ENCODE measurements at regions not wholly inside any gene's neighbourhood (a gene's known extent, or its start where the extent isn't known, plus 50 kb on each side); places are given as distances from the start of the nearest gene placed in this dataset.

DNA sequence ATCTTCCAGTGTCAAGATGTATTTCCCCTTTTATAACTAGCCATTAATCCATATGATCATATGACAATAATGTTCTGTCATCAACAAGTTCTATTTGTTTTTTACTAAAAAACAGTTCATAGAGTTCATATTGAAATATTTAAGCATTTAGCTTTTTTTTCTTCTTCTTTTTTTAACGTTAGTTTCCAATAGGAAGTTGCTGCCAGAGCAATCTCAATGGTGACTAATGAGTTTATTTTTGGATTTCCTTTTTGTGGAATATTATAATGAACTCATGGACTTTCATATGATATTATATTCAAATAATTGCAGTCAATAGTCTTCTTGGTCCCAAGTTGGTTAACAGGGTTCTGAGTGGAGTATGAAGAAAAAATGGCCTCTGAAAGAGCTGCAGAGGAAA is 343.3 kb downstream of the BCKDHB start:
- no peaks in the 10 kb centered on the region for H3K36me3 ChIP-seq
- no peaks in the 10 kb centered on the region for H3K9me3 ChIP-seq
- no peak overlapping the region for H3K4me3 ChIP-seq
- no peak overlapping the region for H3K27ac ChIP-seq
- H3K4me1 ChIP-seq = no peaks in the 10 kb centered on the region
- intact Hi-C loops (cut with DNase I; ENCODE audit: low total_unique reads) = no loop called here
- TF ChIP-seq, protein P1, sequence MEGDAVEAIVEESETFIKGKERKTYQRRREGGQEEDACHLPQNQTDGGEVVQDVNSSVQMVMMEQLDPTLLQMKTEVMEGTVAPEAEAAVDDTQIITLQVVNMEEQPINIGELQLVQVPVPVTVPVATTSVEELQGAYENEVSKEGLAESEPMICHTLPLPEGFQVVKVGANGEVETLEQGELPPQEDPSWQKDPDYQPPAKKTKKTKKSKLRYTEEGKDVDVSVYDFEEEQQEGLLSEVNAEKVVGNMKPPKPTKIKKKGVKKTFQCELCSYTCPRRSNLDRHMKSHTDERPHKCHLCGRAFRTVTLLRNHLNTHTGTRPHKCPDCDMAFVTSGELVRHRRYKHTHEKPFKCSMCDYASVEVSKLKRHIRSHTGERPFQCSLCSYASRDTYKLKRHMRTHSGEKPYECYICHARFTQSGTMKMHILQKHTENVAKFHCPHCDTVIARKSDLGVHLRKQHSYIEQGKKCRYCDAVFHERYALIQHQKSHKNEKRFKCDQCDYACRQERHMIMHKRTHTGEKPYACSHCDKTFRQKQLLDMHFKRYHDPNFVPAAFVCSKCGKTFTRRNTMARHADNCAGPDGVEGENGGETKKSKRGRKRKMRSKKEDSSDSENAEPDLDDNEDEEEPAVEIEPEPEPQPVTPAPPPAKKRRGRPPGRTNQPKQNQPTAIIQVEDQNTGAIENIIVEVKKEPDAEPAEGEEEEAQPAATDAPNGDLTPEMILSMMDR (IDR thresholded peaks at IDR 0.05 in 4 of 5, conservative IDR thresholded peaks at IDR 0.05 in 1 of 5) = no peak
- no peak for TF ChIP-seq POLR2A (IDR thresholded peaks at IDR 0.05)
- DNase-seq (no peak), ATAC-seq (no peak)
- no peaks in the 10 kb centered on the region for H3K27me3 ChIP-seq
- in situ Hi-C loops (cut with MboI; ENCODE audit: low sequenced_read_pairs in 4 of 4) = no loop called here

DNA sequence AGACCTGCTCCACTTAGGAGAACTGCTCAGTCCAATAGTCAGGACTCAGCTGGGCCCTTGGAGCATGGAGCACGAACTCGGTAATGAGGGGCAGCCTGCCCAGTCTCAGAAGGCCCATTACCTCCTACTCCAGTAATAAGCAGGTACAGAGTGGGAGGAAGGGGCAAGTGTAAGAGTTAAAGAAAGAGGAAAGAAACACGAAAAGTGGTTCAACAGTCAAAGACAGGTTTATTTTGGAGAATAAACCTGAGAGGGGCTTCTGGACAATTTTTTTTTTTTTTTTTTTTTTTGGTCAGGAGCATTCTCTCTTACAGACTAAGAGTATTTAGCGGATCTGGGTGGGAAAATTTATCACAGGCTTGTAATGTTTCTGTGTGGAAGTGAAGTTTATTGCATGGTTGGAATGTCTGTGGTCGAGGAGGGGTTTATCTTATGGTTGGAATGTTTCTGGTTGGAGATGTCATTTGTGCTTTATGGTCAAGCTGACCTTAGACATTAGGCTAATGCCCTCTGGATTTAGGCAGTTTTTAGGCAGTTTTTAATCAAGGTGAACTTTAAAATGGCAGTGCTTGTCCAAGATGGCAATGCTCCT is 340.1 kb downstream of the BCKDHB start:
- no peak for ATAC-seq
- no peaks in the 10 kb centered on the region for H3K36me3 ChIP-seq
- in situ Hi-C loops (cut with MboI; ENCODE audit: low sequenced_read_pairs in 4 of 4) = no loop called here

DNA sequence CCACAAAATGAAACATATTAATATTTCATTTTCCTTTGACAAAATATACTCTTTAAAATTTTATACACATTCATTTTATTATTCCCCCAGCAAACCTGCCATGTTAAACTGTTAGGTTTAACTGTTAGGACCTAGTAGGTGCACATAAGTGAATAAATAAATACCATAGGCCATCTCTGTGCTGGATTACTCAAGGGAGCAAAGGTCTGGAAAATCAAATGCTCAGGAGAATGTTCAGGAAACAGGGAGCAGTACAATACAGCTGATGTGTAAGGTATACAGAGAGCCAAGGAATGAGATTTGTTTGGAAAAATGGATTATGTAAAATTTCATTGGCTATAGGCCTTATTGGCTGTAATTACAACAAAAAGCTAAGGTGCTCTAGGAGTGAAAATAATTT is 339.3 kb downstream of the BCKDHB start:
- no peak for ATAC-seq
- no peaks in the 10 kb centered on the region for H3K27me3 ChIP-seq
- H3K4me1 ChIP-seq = no peaks in the 10 kb centered on the region
- no peak for DNase-seq
- intact Hi-C loops (cut with DNase I; ENCODE audit: low total_unique reads) (no loop called here), in situ Hi-C loops (cut with MboI; ENCODE audit: low sequenced_read_pairs in 4 of 4) (no loop called here)
- H3K36me3 ChIP-seq = no peaks in the 10 kb centered on the region
- no peak for TF ChIP-seq POLR2A (IDR thresholded peaks at IDR 0.05)
- TF ChIP-seq, protein P1 (IDR thresholded peaks at IDR 0.05 in 4 of 5, conservative IDR thresholded peaks at IDR 0.05 in 1 of 5) = no peak
- no peak overlapping the region for H3K4me3 ChIP-seq
- no peak overlapping the region for H3K27ac ChIP-seq
- H3K9me3 ChIP-seq = no peaks in the 10 kb centered on the region

More for the DNA sequence above, 340.1 kb downstream of the BCKDHB start:
- no peak overlapping the region for H3K4me3 ChIP-seq
- no peaks in the 10 kb centered on the region for H3K4me1 ChIP-seq
- intact Hi-C loops (cut with DNase I; ENCODE audit: low total_unique reads) = no loop called here
- no peak overlapping the region for H3K27ac ChIP-seq
- TF ChIP-seq POLR2A (IDR thresholded peaks at IDR 0.05) = no peak
- TF ChIP-seq, protein P1 (IDR thresholded peaks at IDR 0.05 in 4 of 5, conservative IDR thresholded peaks at IDR 0.05 in 1 of 5) = no peak
- H3K9me3 ChIP-seq = no peaks in the 10 kb centered on the region
- no peaks in the 10 kb centered on the region for H3K27me3 ChIP-seq
- DNase-seq = no peak

DNA sequence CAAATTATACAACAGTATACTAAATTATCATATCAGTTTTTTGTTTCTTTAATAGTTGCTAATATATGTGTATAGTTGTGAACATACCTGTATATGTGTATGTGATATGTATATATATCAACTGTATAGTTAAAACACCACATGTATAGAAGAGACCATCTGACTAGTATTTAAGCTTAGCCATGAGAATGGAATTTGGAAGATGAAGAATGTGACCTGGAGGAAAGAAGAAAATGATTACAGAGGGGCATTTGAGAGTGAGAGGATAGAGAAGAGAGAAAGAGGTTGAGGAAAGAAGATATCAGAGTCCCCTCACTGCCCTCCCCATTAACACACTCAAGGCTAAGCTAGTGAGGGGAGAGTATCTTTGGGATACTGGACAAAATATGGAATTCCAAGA is 335.9 kb downstream of the BCKDHB start:
- in situ Hi-C loops (cut with MboI; ENCODE audit: low sequenced_read_pairs in 4 of 4) (no loop called here), intact Hi-C loops (cut with DNase I; ENCODE audit: low total_unique reads) (no loop called here)
- no peak for TF ChIP-seq POLR2A (IDR thresholded peaks at IDR 0.05)
- TF ChIP-seq, protein P1 (IDR thresholded peaks at IDR 0.05 in 4 of 5, conservative IDR thresholded peaks at IDR 0.05 in 1 of 5) = no peak
- no peak for ATAC-seq
- no peaks in the 10 kb centered on the region for H3K4me1 ChIP-seq
- no peak overlapping the region for H3K27ac ChIP-seq
- no peaks in the 10 kb centered on the region for H3K36me3 ChIP-seq
- no peak overlapping the region for H3K4me3 ChIP-seq
- DNase-seq = no peak
- H3K27me3 ChIP-seq = no peaks in the 10 kb centered on the region
- no peaks in the 10 kb centered on the region for H3K9me3 ChIP-seq

DNA sequence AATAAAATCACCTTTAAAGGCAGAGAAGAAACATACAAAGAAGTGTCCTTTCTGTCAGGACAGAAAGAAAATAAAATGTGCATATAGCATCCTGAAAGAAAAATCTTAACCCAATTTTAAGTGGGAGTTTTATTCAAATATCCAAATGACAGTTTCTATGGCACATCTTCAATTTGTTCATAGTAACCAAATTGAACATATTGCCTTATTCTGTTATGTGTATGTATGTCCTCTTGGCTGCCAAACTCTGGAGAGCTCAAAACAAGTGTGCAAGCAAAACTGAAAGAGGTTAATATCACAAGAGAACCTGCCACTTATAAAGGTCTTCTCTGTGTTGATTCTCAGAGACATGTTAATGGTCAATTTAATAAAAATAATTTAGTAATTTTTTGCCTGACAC is 334.7 kb downstream of the BCKDHB start:
- DNase-seq (no peak), ATAC-seq (no peak)
- no peaks in the 10 kb centered on the region for H3K4me1 ChIP-seq
- H3K27ac ChIP-seq = no peak overlapping the region
- no peaks in the 10 kb centered on the region for H3K36me3 ChIP-seq
- no peaks in the 10 kb centered on the region for H3K27me3 ChIP-seq
- TF ChIP-seq, protein P1 (IDR thresholded peaks at IDR 0.05 in 4 of 5, conservative IDR thresholded peaks at IDR 0.05 in 1 of 5) = no peak
- no peak for TF ChIP-seq POLR2A (IDR thresholded peaks at IDR 0.05)
- no peaks in the 10 kb centered on the region for H3K9me3 ChIP-seq
- H3K4me3 ChIP-seq = no peak overlapping the region
- in situ Hi-C loops (cut with MboI; ENCODE audit: low sequenced_read_pairs in 4 of 4) = no loop called here
- intact Hi-C loops (cut with DNase I; ENCODE audit: low total_unique reads) = no loop called here

Measured in gastrocnemius medialis (tissue), 4 donors.